ENCODE measurements at regions not wholly inside any gene's neighbourhood (a gene's known extent, or its start where the extent isn't known, plus 50 kb on each side); places are given as distances from the start of the nearest gene placed in this dataset.

- WGBS, 2 donors, result 94 to 99% methylated on average over 3 of the region's 3 CpGs
- no peak for DNase-seq (ENCODE audit: low spot score in 2 of 2)
- H3K4me3 ChIP-seq (ENCODE audit: low read depth, poor library complexity, severe bottlenecking), result no peak overlapping the region
- no peak for TF ChIP-seq POLR2A (IDR thresholded peaks at IDR 0.05)
- no peak for TF ChIP-seq CTCF (IDR thresholded peaks at IDR 0.05)
- intact Hi-C loops (cut with DNase I; ENCODE audit: low total_unique reads), result no loop called here
These were observed 346.0 kb upstream of the TBX3 start for GRCh38 chr12:115030017-115030416.

GRCh38 chr12:115024531-115024930 is 340.6 kb upstream of the TBX3 start:
- H3K4me3 ChIP-seq (ENCODE audit: low read depth, poor library complexity, severe bottlenecking), result no peak overlapping the region
- no peak for TF ChIP-seq CTCF (IDR thresholded peaks at IDR 0.05)
- no peak for TF ChIP-seq POLR2A (IDR thresholded peaks at IDR 0.05)
- WGBS, 2 donors, result 77 to 85% methylated on average over 3 of the region's 3 CpGs
- no peak for DNase-seq (ENCODE audit: low spot score in 2 of 2)
- intact Hi-C loops (cut with DNase I; ENCODE audit: low total_unique reads), result no loop called here

- DNase-seq (ENCODE audit: low spot score in 2 of 2), result no peak
- WGBS, 2 donors, result 49 to 55% methylated on average over 4 of the region's 4 CpGs
- TF ChIP-seq POLR2A (IDR thresholded peaks at IDR 0.05) (no peak), CTCF (IDR thresholded peaks at IDR 0.05) (no peak)
- no peak overlapping the region for H3K4me3 ChIP-seq (ENCODE audit: low read depth, poor library complexity, severe bottlenecking)
- intact Hi-C loops (cut with DNase I; ENCODE audit: low total_unique reads), result no loop called here
These were observed 339.6 kb upstream of the TBX3 start for GRCh38 chr12:115023279-115024265.

DNA sequence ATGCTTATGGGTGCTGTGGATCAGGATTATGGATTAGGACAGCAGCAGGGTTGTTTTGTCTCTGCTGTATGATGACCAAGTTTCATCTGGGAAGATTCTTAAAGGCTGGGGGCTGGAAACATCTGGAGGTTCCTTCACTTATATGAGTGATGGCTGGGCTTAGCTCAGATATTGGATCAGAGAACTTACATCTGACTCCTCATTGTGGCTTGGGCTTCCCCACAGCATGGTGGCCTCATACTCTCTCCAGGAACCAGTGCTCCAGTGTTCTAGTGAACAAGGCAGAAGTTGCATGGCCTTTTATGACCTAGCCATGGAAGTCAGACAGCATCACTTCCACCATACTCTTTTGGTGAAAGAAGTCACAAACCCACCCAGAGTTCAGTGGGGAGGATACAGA is 336.1 kb upstream of the TBX3 start:
- TF ChIP-seq POLR2A (IDR thresholded peaks at IDR 0.05) (no peak), CTCF (IDR thresholded peaks at IDR 0.05) (no peak)
- intact Hi-C loops (cut with DNase I; ENCODE audit: low total_unique reads), result no loop called here
- no peak for DNase-seq (ENCODE audit: low spot score in 2 of 2)
- no peak overlapping the region for H3K4me3 ChIP-seq (ENCODE audit: low read depth, poor library complexity, severe bottlenecking)

DNA sequence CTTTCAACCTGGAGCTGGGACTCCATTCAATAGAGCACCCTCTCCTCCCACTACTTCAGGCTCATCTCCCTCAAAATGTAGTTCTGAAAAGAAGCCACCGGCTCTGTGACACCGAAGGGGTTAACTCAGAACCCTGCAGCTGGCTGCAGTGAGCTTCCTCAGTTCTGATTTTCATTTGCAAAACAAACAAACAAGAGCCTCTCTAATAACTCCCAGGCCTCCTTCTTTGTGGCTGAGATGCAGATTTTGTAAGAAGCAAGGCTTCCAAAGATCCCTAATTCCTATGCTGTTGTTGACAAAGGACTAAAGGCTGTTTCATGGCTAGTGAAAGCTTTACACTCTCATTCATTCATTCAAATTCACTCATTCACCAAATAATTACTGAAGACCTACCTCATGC is 333.4 kb upstream of the TBX3 start:
- 53 to 65% methylated on average over 2 of the region's 2 CpGs for WGBS, 2 donors
- no peak for TF ChIP-seq POLR2A (IDR thresholded peaks at IDR 0.05)
- TF ChIP-seq CTCF (IDR thresholded peaks at IDR 0.05), result no peak
- intact Hi-C loops (cut with DNase I; ENCODE audit: low total_unique reads), result no loop called here
- no peak overlapping the region for H3K4me3 ChIP-seq (ENCODE audit: low read depth, poor library complexity, severe bottlenecking)
- DNase-seq (ENCODE audit: low spot score in 2 of 2), result no peak

All from lower leg skin (tissue), 4 donors.